OCI-LY3 (cell line): ENCODE measurements at regions not wholly inside any gene's neighbourhood (a gene's known extent, or its start where the extent isn't known, plus 50 kb on each side); places are given as distances from the start of the nearest gene placed in this dataset.

Experiments used
- H2AFZ ChIP-seq: fragments of 200-600, 300-600 bp; shearing (Covaris generic); 2 replicates; pipeline ENCODE4 v1.6.0; 2014; ENCODE audit warnings: antibody characterized with exemption, low read depth, low read length
- H3K27ac ChIP-seq: fragments of 200-600, 300-600 bp; sonication (generic); 2 replicates; pipeline ENCODE4 v1.5.1; 2014; ENCODE audit warnings: mild to moderate bottlenecking, low read length, moderate library complexity, mixed read lengths
- H3K27me3 ChIP-seq: fragments of 200-600, 300-600 bp; sonication (generic); 2 replicates; pipeline ENCODE4 v1.6.1; 2014; ENCODE audit warnings: low read depth, low read length, mixed read lengths
- H3K36me3 ChIP-seq: fragments of 200-600, 300-600 bp; sonication (generic); replicated peaks from 2 replicates; pipeline ENCODE3; 2014; ENCODE audit warnings: low read depth, low read length, mixed read lengths
- H3K4me1 ChIP-seq: fragments of 300-600, 200-600 bp; sonication (generic); 2 replicates; pipeline ENCODE4 v1.6.1; 2014; ENCODE audit warnings: low read length, mixed read lengths
- H3K4me2 ChIP-seq: fragments of 200-600, 300-600 bp; sonication (generic); 2 replicates; pipeline ENCODE4 v1.6.1; 2014; ENCODE audit warnings: low read length, mixed read lengths
- H3K4me3 ChIP-seq: fragments of 300-600, 200-600 bp; sonication (generic); 2 replicates; pipeline ENCODE4 v1.5.1; 2014; ENCODE audit warnings: antibody characterized with exemption, mild to moderate bottlenecking, low read length, moderate library complexity
- H3K79me2 ChIP-seq: fragments of 300-600, 200-600 bp; shearing (Covaris generic); 2 replicates; pipeline ENCODE4 v1.6.1; 2014; ENCODE audit warnings: mild to moderate bottlenecking, low read length, mixed read lengths
- H3K9ac ChIP-seq: fragments of 300-600, 200-600 bp; shearing (Covaris generic); 2 replicates; pipeline ENCODE4 v1.6.0; 2014; ENCODE audit warnings: mild to moderate bottlenecking, low read length, moderate library complexity
- H3K9me3 ChIP-seq: fragments of 200-600, 300-600 bp; shearing (Covaris generic); 2 replicates; pipeline ENCODE4 v1.6.1; 2014; ENCODE audit warnings: low read length, mixed read lengths; ENCODE audit not compliant: insufficient read depth
- H4K20me1 ChIP-seq: fragments of 200-600, 300-600 bp; sonication (generic); 2 replicates; pipeline ENCODE4 v1.6.1; 2016; ENCODE audit warnings: low read length, mixed read lengths; ENCODE audit not compliant: insufficient read depth
- EZH2phosphoT487 ChIP-seq: fragments of 200-600 bp; shearing (Covaris generic); IDR thresholded peaks from 2 replicates; pipeline ENCODE4 v1.6.1; 2018; ENCODE audit warnings: antibody characterized with exemption, mixed run types, low read depth
- TF ChIP-seq, protein P1 (sequence below): fragments of 200-600, 300-600 bp; sonication (generic); IDR thresholded peaks from 2 replicates; pipeline ENCODE4 v1.5.1; 2014; ENCODE audit warnings: antibody characterized with exemption, low read length, low read depth

DNA sequence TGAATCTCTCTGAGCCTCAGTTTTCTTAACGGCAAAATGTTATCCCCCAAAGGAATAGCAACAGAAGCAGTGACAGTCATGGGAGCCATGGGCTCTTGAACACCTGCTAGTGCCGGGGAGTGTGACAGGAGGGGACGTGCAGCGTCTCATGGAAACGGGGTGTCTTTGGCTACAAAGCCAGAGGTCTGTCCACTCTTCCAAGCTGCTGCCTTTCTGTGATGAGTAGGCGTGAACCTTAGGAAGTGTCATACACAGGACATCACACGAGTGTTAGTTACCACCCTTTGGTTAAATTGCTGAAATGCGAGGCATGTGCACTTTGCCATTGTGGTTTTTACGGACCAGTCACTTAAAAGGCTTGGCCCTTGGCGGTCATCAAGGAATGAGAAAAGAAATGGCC lies 93.4 kb downstream of the IRF8 start:
- Histone ChIP-seq H4K20me1 (no peaks in the 10 kb centered on the region), H3K4me2 (no peak overlapping the region), H3K9ac (no peak overlapping the region), H3K9me3 (no peaks in the 10 kb centered on the region), H2AFZ (no peak overlapping the region), H3K36me3 (no peaks in the 10 kb centered on the region), H3K79me2 (no peaks in the 10 kb centered on the region), H3K4me3 (no peak overlapping the region), H3K27ac (no peak overlapping the region), H3K27me3 (peaks cover 12% of the 10 kb centered on the region; the same call in 1 of the 2 replicates), H3K4me1 (peaks cover 86% of the 10 kb centered on the region)
- TF ChIP-seq, protein P1, sequence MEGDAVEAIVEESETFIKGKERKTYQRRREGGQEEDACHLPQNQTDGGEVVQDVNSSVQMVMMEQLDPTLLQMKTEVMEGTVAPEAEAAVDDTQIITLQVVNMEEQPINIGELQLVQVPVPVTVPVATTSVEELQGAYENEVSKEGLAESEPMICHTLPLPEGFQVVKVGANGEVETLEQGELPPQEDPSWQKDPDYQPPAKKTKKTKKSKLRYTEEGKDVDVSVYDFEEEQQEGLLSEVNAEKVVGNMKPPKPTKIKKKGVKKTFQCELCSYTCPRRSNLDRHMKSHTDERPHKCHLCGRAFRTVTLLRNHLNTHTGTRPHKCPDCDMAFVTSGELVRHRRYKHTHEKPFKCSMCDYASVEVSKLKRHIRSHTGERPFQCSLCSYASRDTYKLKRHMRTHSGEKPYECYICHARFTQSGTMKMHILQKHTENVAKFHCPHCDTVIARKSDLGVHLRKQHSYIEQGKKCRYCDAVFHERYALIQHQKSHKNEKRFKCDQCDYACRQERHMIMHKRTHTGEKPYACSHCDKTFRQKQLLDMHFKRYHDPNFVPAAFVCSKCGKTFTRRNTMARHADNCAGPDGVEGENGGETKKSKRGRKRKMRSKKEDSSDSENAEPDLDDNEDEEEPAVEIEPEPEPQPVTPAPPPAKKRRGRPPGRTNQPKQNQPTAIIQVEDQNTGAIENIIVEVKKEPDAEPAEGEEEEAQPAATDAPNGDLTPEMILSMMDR, result no peak
- no peak for TF ChIP-seq EZH2phosphoT487

DNA sequence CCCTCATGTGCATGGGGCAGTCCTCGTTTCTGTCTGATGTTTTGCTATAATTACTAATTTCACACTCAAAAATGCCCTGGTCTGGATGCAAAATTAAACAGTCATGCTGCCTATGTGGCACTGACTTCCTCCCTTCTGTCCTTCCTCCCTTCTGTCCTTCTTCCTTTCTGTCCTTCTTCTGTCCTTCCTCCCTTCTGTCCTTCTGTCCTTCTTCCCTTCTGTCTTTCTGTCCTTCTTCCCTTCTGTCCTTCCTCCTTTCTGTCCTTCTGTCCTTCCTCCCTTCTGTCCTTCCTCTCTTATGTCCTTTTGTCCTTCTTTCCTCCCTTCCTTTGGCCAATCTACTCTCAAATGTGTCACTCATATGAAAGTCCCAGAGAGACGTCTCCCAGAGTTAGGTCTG lies 93.8 kb downstream of the IRF8 start:
- Histone ChIP-seq H3K79me2 (no peaks in the 10 kb centered on the region), H2AFZ (no peak overlapping the region), H3K27me3 (peaks cover 12% of the 10 kb centered on the region; the same call in 1 of the 2 replicates), H3K9ac (no peak overlapping the region), H4K20me1 (no peaks in the 10 kb centered on the region), H3K4me3 (no peak overlapping the region), H3K27ac (no peak overlapping the region), H3K36me3 (no peaks in the 10 kb centered on the region), H3K4me2 (no peak overlapping the region), H3K4me1 (peaks cover 82% of the 10 kb centered on the region), H3K9me3 (no peaks in the 10 kb centered on the region)
- TF ChIP-seq, protein P1, result no peak

DNA sequence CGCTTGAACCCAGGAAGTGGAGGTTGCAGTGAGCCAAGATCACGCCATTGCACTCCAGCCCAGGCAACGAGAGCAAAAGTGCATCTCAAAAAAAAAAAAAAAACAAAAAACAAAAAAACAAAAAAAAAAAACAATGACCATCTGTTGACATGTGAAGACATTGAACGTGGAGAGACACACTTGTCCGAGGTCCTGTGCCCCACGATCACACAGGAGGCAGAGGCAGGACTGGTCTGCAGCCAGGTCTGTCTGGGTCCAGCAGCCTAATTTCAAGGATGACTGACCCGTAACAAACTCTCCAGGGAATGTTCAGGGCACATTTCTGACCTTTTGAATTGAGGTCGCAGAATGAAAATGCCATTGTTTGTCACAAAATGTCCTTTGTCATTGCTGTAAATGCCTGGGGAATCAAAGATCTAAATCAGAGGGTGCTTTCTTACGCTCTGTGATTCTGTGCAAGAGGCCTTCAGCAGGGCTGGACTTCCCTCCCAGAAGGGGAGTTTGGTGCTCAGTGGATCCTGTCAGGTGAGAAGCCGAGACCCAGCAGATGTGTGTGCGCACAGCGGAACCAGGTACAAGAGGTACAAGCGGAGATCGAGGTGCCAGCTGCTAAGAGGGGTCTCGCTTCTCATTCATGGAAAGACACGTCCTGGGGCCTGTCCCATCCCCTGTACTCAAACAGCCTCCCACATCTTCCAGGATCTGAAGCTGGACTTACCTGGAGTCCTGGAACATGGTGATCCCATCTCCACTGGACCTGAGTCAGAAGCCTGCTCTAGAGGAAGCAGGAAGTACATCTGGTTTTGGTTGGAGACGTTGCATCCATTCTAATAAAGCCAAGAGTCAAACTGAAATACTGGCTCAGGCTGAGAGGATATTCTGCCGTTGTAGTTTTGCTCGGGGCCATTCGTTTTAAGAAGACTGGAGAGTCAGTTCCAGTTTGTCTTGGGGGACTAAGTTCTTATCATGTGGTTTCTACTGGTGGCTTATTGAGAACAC lies 95.8 kb downstream of the IRF8 start:
- H3K4me3 ChIP-seq, result peak overlapping the region; percentile 64
- no peaks in the 10 kb centered on the region for H4K20me1 ChIP-seq
- H3K4me1 ChIP-seq, result peaks cover 71% of the 10 kb centered on the region
- peak overlapping the region; percentile 54 for H3K9ac ChIP-seq
- H3K79me2 ChIP-seq, result no peaks in the 10 kb centered on the region
- H3K27me3 ChIP-seq, result peaks cover 12% of the 10 kb centered on the region; the same call in 1 of the 2 replicates
- H3K4me2 ChIP-seq, result peak overlapping the region; percentile 75
- no peaks in the 10 kb centered on the region for H3K36me3 ChIP-seq
- TF ChIP-seq, protein P1, result no peak
- TF ChIP-seq EZH2phosphoT487, result no peak
- H2AFZ ChIP-seq, result peak overlapping the region; percentile 78
- H3K27ac ChIP-seq, result peak overlapping the region; percentile 74
- no peaks in the 10 kb centered on the region for H3K9me3 ChIP-seq
